GM21723 (cell line): ENCODE measurements at regions not wholly inside any gene's neighbourhood (a gene's known extent, or its start where the extent isn't known, plus 50 kb on each side); places are given as distances from the start of the nearest gene placed in this dataset.
A peak's percentile ranks its signal among the peaks of the same experiment; 100 is the strongest.
"Not testable (repeated sequence)": the region's sequence is repeated elsewhere in the genome, so short reads cannot be mapped to it uniquely, and the experiment has no call there.

Experiments
- ATAC-seq: cut with Tn5 transposase; IDR thresholded peaks from one replicate; pipeline ENCODE4 v1.9.1; 2021; ENCODE audit warnings: mild to moderate bottlenecking, moderate library complexity; ENCODE audit not compliant: unreplicated experiment

GRCh38 chr6:135701426-135701825 lies 150.1 kb upstream of the PDE7B start:
- no peak for ATAC-seq

- ATAC-seq = peak; percentile 27
Observed at GRCh38 chr6:135703007-135703406, 148.5 kb upstream of the PDE7B start.

DNA sequence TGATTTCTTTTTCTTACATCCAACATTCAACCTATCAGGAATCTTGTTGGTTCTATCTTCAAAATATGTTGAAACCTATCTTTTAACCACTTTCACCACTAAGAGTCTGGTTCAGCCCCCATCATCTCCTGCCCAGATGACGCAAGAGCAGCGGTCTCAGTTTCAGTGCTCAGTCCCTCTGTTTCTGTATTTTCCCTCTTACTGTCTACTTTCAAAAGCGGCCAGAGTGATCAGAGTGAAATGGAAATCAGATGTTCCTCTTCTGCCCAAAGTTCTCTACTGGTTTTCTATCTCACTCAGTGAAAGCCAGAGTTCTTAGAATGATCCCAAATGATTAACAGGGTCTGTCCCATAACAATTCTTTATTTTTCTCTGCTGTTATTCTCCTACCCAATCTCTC lies 147.9 kb upstream of the PDE7B start:
- ATAC-seq = peak; percentile 95

- no peak for ATAC-seq
Observed at GRCh38 chr6:135707426-135707825, 144.1 kb upstream of the PDE7B start.

DNA sequence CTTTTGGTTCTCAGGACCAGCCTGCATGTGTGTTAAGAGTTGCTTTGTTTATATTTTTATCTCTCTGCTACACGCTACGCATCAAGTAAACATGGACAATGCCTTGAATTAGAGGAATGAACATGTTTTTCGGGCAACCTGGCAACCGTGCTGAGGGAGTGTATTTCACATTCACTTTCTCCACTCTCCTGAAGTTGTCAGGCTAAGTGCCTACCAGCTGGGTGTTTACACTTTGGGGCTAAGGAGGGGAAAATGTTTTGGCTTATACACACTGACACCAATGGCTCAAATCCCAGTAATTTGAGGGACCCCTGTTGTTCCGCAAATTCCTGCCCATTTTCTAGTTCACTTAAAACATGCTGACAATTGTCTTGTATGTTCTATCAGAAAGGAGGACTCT lies 141.5 kb upstream of the PDE7B start:
- no peak for ATAC-seq

DNA sequence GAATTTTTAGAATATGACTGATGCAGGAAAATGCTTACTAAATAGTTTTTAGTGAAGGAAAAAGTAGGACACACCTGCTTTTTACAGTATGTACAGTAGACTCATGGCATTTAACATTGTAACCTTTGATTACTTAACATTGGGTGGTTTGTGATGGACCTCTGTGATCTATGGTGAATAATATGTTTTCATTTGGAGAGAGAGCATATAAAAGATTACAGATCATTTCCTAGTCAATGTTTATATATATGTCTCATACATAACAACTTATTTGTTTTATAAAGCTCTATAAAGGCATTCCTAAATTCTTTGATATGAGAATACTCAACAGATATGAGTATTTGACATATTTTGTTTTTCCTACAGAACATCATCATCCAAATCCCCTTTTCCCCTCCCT lies 129.3 kb upstream of the PDE7B start:
- no peak for ATAC-seq

GRCh38 chr6:135722679-135723078 lies 128.8 kb upstream of the PDE7B start:
- ATAC-seq = no peak

- no peak for ATAC-seq
Observed at GRCh38 chr6:135728589-135728988, 122.9 kb upstream of the PDE7B start.

DNA sequence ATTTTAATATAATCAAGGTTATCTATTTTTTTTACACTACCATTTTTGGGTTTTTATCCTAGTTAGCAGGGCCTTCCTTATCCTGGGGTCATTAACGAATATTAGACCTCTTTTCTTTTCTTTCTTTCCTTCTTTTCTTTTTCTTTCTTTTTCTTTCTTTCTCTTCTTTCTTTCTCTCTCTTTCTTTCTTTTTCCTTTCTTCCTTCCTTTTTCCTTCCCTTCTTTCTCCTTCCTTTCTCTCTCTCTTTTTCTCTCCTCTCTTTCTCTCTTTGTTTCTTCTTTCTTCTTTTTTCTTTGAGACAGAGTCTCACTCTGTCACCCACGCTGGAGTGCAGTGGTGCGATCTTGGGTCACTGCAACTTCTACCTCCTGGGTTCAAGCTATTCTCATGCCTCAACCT lies 120.4 kb upstream of the PDE7B start:
- no peak for ATAC-seq

GRCh38 chr6:135736351-135736750 lies 115.2 kb upstream of the PDE7B start:
- not testable (repeated sequence) for ATAC-seq

- ATAC-seq = no peak
Observed at GRCh38 chr6:135738636-135739035, 112.9 kb upstream of the PDE7B start.

- ATAC-seq = no peak
Observed at GRCh38 chr6:135739288-135739687, 112.2 kb upstream of the PDE7B start.

- no peak for ATAC-seq
Observed at GRCh38 chr6:135740580-135740979, 110.9 kb upstream of the PDE7B start.

DNA sequence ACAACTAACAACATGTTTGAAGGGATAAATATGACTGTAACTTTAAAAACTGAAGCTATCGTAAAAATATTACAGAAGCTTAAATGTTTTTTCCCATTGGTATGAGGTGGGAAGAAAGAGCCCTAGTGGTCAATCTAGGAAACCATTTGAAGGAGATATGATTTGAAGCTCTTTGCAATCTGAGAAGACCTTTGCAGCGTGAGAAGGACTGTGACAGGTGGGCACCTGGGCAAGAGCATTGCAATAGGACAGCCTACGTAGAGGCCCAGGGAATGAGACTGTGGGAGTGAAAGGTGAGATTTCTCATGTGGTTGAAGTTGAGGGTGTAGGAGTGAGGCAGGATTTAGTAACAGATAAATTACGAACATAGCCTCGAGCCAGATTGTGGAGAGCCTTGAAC lies 108.0 kb upstream of the PDE7B start:
- no peak for ATAC-seq

DNA sequence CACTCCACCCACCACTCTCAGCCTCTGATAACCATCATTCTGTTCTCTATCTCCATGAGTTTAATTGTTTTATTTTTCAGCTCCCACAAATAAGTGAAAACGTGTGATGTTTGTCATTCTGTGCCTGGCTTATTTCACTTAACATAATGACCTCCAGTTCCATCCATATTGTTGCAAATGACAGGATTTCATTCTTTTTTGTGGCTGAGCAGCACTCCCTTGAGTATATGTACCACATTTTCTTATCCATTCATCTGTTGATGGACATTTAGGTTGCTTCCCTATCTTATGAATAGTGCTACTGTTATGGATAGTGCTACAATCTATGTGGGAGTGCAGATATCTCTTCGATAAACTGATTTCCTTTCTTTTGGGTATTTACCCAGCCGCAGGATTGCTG lies 103.3 kb upstream of the PDE7B start:
- ATAC-seq = no peak

DNA sequence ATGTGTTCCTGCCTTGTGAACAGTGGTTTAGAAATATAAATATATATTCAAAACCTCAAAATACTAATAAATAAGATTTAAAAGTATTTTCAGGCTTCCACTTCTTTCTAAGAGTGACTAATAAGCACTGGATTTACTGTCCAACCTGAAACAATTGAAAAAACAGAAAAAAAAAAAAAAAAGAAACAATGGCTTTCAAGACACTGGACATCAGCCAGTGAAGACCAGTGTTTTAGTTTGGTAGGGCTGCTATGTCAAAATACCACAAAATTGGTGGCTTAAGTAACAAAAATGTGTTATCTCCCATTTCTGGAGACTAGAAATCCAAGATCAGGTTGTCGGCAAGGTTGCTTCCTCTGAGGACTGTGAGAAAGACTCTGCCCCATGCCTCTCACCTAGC lies 101.4 kb upstream of the PDE7B start:
- ATAC-seq = no peak

DNA sequence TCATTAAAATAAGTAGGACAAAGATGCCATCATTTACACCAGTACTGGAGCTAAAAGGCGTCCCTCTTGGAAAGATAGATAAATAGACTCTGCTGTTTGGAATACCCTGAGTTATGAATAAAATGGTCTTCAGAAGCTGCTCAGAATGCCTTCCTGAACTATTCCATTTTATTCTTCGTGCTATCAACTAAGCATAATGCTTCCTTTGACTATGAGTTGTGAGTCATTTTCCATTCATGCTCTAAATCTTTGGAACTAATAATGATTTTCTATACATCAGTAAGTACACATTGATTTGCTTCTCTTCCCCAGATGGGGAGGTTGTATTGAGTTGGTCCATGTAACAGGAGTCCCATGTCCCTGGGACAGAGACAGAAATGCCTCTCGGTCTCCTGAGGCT lies 98.3 kb upstream of the PDE7B start:
- no peak for ATAC-seq

GRCh38 chr6:135759831-135760230 lies 91.7 kb upstream of the PDE7B start:
- no peak for ATAC-seq

DNA sequence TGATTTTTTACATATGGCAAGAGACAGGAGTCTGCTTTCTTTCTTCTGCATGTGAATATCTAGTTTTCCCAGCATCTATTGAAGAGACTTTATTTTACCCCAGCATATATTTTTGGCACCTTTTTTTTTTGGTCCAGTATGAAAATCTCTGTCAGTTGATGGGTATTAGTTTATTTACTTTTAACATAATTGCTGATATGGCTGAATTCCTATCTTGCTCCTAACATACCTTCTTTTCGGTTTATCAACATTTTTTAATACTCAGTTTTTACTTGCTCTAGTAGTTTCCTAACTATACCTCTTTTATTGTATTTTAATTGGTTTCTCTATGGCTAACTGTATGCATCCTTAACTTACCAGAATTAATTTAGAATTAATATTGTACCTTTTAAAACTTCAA lies 77.5 kb upstream of the PDE7B start:
- no peak for ATAC-seq

DNA sequence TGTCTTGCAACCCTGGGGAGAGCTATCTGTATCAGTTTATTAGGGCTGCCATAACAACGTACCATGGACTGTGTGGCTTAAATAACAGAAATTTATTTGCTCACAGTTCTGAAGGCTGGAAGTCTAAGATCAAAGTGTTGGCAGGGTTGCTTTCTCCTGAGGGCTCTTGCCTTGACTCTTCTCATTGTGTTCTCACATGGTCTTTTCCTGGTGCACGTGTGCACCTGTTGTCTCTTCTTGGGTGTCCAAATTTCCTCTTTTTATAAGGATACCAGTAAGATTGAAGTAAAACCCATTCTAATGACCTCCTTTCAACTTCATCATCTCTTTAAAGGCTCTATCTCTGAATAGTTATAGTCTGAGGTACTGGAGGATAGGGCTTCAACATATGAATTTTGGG lies 72.3 kb upstream of the PDE7B start:
- ATAC-seq = no peak

GRCh38 chr6:135780326-135780725 lies 71.2 kb upstream of the PDE7B start:
- no peak for ATAC-seq

- ATAC-seq = no peak
Observed at GRCh38 chr6:135782546-135782945, 69.0 kb upstream of the PDE7B start.

GRCh38 chr6:135784507-135784906 lies 67.0 kb upstream of the PDE7B start:
- no peak for ATAC-seq
